HL-60/S4 treated with phorbol 12-myristate 13-acetate at 8.2 ng/mL for 4 days and 3 days (cell line): ENCODE measurements at regions not wholly inside any gene's neighbourhood (a gene's known extent, or its start where the extent isn't known, plus 50 kb on each side); places are given as distances from the start of the nearest gene placed in this dataset.

Source experiments
- in situ Hi-C: fragments of 300-500 bp; cut with MboI; formaldehyde crosslinking; loops from 2 replicates; pipeline ENCODE4 v1.15.0; 2022; ENCODE audit warnings: low sequenced_read_pairs

- in situ Hi-C loops = no loop called here
Observed at GRCh38 chr17:71337938-71338337, 782.9 kb upstream of the SOX9 start.

DNA sequence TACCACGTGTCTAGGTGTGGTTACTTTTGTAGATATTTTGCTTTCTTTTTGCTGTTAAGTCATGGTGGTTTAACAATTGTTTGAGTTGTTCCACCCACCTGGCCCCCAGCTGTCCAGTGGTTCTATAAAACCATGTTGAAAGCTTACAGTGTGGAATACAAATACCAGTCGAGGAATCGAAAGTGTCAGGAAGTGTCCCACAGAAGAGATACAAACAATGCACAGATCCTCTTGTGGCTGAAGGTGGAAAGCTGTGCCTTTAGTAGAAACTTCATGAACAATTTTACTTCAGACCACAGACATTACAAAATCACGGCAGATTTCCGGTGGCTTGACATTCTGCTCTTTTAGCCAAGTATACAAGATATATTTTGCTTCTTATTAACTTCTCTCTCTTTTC, 782.4 kb upstream of the SOX9 start:
- in situ Hi-C loops = no loop called here

DNA sequence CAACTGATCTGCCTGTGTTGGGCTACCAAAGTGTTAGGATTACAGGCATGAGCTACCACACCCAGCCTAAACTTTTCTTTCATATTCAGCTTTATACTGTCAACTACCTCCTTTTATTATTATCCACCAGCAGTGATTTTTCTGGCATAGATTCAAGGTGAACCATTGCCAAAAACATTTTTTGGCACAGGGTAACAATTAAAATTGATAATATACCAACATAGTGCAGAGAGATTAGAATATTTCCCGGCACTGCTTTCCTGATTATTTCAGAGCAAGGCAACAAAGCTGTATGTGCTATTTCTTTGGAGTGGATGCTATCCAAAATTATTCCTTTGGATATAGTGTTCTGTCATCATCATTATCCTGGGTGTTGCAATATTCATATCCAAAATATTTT, 781.6 kb upstream of the SOX9 start:
- in situ Hi-C loops = no loop called here

- in situ Hi-C loops = no loop called here
Observed at GRCh38 chr17:71342737-71343136, 778.1 kb upstream of the SOX9 start.

DNA sequence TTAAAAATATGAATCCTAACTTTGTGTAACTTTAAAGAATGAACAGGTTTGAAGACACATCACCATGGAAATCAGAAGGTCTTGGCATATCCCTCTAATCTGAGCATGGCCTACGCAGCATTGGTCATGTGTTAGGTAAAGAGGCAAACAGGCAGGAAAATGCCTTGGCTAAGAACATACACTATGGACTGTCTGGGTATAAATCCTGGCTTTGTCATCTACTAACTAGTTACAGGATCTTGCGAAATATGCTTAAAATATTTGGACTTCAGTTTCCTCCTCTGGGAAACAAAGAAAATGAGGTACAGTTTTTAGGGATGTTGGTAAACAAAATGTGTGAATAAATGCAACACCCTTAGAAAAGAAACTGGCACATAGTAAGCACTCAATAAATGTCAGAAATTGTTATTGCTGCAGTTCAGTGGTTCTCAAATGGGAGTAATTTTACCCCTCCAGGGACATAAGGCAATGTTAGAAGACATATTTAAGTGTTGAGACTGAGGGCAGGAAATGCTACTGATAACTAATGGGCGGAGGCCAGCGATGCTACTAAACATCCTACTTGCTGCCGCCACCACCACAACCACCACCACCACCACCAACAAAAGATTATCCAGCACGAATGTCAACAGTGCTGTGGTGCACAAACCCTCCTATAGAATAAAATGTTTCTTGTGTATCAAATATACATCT, 770.8 kb upstream of the SOX9 start:
- in situ Hi-C loops = no loop called here

GRCh38 chr17:71360301-71360700, 760.5 kb upstream of the SOX9 start:
- in situ Hi-C loops = no loop called here

GRCh38 chr17:71361656-71362450, 759.0 kb upstream of the SOX9 start:
- in situ Hi-C loops = no loop called here

- in situ Hi-C loops = no loop called here
Observed at GRCh38 chr17:71363661-71364060, 757.2 kb upstream of the SOX9 start.

GRCh38 chr17:71371809-71372208, 749.0 kb upstream of the SOX9 start:
- in situ Hi-C loops = no loop called here

GRCh38 chr17:71375948-71376347, 744.9 kb upstream of the SOX9 start:
- in situ Hi-C loops = no loop called here

- in situ Hi-C loops = no loop called here
Observed at GRCh38 chr17:71376933-71377332, 743.9 kb upstream of the SOX9 start.

GRCh38 chr17:71378036-71378435, 742.8 kb upstream of the SOX9 start:
- in situ Hi-C loops = no loop called here

DNA sequence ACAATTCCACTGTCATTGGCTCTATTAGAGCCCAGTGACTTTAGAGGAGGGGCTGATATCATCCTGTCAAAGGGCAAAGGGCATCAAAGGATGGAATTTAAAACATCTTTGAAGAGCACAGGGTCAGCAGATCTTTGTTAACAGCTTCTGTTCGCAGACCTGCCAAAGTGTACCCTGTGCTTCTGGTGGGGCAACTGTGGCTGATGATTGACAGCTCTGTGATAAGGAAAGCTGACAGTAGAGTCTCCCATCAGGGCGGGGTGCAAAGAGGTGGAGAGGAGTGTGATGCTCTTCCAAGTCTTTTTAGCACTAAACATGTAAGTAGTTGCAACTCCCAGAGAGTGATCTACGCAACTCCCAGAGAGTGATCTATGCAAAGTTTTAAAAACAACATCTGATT, 742.1 kb upstream of the SOX9 start:
- in situ Hi-C loops = no loop called here

DNA sequence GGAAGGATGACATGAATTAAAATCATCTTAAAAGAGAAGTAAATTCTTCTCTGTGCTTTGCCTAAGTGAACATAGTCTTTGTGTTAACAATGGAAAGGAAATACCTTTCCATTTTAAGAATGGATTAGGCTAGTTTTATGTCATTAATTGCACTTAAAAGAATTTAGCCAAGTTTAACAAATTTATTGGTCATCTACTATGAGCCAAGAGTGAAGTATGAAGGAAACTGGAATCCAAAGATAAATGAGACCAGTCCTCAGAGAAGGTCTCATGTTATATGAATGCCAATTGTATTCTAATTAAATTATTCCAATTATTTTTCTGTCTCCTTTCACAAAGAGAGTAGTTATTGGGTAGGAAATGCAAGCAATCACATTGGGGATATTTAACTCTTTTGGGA, 741.3 kb upstream of the SOX9 start:
- in situ Hi-C loops = no loop called here

GRCh38 chr17:71380535-71380934, 740.3 kb upstream of the SOX9 start:
- in situ Hi-C loops = no loop called here

GRCh38 chr17:71380936-71381335, 739.9 kb upstream of the SOX9 start:
- in situ Hi-C loops = no loop called here

DNA sequence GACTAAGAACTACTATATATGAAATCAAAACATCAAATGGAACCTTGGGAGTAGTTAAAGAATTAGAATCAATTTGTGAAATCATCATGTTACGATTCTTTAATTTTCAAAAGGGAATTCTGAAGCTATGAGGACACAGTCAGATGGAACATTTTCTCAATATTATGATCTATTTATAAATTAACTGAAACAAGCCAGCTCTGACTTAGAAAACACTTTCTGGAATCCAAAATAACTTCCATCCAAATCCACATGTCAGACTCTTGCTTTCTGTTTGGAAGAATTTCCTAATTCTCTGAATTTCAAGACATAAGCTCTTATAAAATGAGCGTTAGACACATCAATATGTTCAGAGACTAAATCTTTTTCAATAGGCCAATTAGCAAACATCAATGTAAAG, 737.7 kb upstream of the SOX9 start:
- in situ Hi-C loops = no loop called here

GRCh38 chr17:71387456-71387855, 733.4 kb upstream of the SOX9 start:
- in situ Hi-C loops = no loop called here

DNA sequence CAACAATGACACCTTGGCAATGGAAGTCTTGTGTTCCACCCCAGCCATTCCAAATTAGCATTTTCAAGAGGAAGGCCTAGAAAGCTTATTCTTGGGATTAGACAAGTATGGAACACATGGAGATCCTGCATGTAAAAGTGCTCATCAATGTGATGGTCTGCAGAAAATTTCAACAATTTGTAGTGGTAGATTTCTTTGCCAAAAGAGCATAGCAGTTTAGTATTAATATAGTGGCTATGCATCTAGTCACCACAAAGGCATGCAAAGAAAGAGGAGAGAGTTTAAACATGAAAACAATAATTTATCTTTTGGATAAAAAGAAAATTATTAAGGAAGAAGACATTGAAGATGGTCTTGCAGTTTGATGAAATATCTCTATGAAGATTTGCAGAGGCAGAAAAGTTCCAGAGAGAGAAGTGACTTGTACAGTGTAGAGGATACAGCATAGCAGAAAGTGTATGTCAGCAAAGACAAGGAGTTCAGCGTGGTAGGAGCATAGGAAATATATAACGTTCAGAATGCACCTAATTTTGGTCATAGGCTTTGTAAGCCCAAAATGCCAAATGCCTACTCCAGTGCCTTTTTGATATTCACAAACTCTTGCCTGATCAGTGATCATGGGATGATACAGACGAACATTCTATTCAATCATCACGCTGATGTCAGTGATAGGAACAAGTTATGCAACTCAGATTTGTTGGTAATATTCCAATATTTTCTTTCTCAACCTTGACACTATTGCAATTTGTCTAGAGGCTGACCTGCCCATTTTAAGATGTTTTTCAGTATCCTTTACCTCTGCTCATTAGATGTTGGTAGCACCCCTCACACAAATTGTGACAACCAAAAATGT, 727.9 kb upstream of the SOX9 start:
- in situ Hi-C loops = no loop called here

DNA sequence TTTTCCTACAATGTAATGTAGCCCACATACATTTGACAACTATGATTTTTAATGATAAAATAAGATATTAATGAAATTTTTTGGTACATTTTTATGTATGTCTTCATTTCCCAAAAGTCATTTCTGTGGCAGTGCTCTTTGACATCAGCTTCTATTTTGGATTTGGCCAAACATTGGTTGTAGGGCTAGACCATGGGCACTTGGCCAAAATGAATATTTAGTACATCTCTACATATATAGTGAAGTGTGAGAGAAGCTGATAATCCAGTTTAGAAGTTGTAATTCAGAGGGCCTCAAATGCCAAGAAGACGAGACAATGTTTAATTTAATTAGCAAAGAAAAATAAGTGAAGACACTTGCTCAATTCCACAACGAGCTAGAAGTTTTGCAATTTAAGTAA, 724.9 kb upstream of the SOX9 start:
- in situ Hi-C loops = no loop called here

- in situ Hi-C loops = no loop called here
Observed at GRCh38 chr17:71396711-71397110, 724.1 kb upstream of the SOX9 start.

- in situ Hi-C loops = no loop called here
Observed at GRCh38 chr17:71398025-71398424, 722.8 kb upstream of the SOX9 start.
